Smooth muscle cell (in vitro differentiated cells): ENCODE measurements at regions not wholly inside any gene's neighbourhood (a gene's known extent, or its start where the extent isn't known, plus 50 kb on each side); places are given as distances from the start of the nearest gene placed in this dataset.

ENCODE experiments used
- DNase-seq: peaks from one replicate; lab custom pipeline; 2025; ENCODE audit not compliant: unreplicated experiment; lab: John Stamatoyannopoulos, UW
- H2AFZ ChIP-seq: fragments of 200-600 bp; sonication (generic); 2 replicates; pipeline ENCODE4 v1.6.0; 2016; ENCODE audit warnings: antibody characterized with exemption, low read depth, mild to moderate bottlenecking
- H3F3A ChIP-seq: fragments of 200-600 bp; sonication (generic); 2 replicates; pipeline ENCODE4 v1.6.0; 2017; ENCODE audit warnings: antibody characterized with exemption, low read depth
- H3K27ac ChIP-seq: fragments of 200-600 bp; sonication (generic); 2 replicates; pipeline ENCODE4 v1.5.1; 2016; ENCODE audit warnings: low read depth, mild to moderate bottlenecking
- H3K27me3 ChIP-seq: fragments of 200-600 bp; sonication (generic); 2 replicates; pipeline ENCODE4 v1.6.1; 2016; ENCODE audit warnings: low read depth, mild to moderate bottlenecking
- H3K36me3 ChIP-seq: fragments of 200-600 bp; sonication (generic); 2 replicates; pipeline ENCODE4 v1.5.1; 2016; ENCODE audit warnings: low read depth
- H3K4me1 ChIP-seq: fragments of 200-600 bp; sonication (generic); 2 replicates; pipeline ENCODE4 v1.5.1; 2016; ENCODE audit warnings: low read depth
- H3K4me2 ChIP-seq: fragments of 200-600 bp; sonication (generic); 2 replicates; pipeline ENCODE4 v1.6.0; 2016; ENCODE audit warnings: mild to moderate bottlenecking
- H3K4me3 ChIP-seq: fragments of 200-600 bp; sonication (generic); 2 replicates; pipeline ENCODE4 v1.5.1; 2016; ENCODE audit warnings: mild to moderate bottlenecking
- H3K79me2 ChIP-seq: fragments of 200-600 bp; sonication (generic); 2 replicates; pipeline ENCODE4 v1.6.0; 2016; ENCODE audit warnings: low read depth, mild to moderate bottlenecking
- H3K9ac ChIP-seq: fragments of 200-600 bp; sonication (generic); 2 replicates; pipeline ENCODE4 v1.6.0; 2016; ENCODE audit warnings: low read depth
- H3K9me3 ChIP-seq: fragments of 200-600 bp; sonication (generic); replicated peaks from 2 replicates; pipeline ENCODE4 v1.5.1; 2016; ENCODE audit warnings: low read depth
- H4K20me1 ChIP-seq: fragments of 200-600 bp; sonication (generic); 2 replicates; pipeline ENCODE4 v1.6.0; 2016; ENCODE audit warnings: low read depth
- WGBS: methylation state at CpG from one replicate; pipeline ENCODE4 v1.1.7; 2016; ENCODE audit warnings: low lambda C conversion rate; 5-methylcytosine and 5-hydroxymethylcytosine counted together
- TF ChIP-seq, protein P1 (sequence below): fragments of 200-600 bp; sonication (generic); IDR thresholded peaks from 2 replicates; pipeline ENCODE4 v1.5.1; 2017; ENCODE audit warnings: borderline replicate concordance, mild to moderate bottlenecking, antibody characterized with exemption; ENCODE audit not compliant: insufficient read depth, poor library complexity, severe bottlenecking

DNA sequence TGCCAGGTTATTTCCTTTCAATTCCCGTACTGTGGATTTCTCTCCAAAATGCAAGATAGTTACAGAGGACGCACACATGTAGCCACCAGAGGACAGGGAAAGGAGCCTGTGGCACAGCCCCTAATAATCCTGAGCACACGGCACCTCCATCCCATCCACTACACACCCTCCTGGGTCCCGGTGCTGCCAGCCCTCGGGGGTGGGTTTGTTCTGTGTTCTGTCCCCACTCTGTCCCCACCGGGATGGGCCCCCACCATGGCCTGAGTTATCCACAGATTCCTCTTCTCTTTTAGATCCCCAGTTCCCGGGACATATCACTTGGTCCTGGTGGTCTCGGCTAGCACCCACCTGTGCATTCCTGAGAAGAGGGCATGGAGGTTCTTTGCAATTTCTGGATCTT, 196.9 kb upstream of the PPP2R2D start:
- H3K9me3 ChIP-seq = no peaks in the 10 kb centered on the region
- H3K4me1 ChIP-seq = no peaks in the 10 kb centered on the region
- no peak overlapping the region for H2AFZ ChIP-seq
- DNase-seq = no peak
- H3K27ac ChIP-seq = no peak overlapping the region
- H3K4me2 ChIP-seq = no peak overlapping the region
- WGBS = 92% methylated on average over 8 of the region's 8 CpGs
- no peaks in the 10 kb centered on the region for H3K36me3 ChIP-seq
- H3K9ac ChIP-seq = no peak overlapping the region
- TF ChIP-seq, protein P1, sequence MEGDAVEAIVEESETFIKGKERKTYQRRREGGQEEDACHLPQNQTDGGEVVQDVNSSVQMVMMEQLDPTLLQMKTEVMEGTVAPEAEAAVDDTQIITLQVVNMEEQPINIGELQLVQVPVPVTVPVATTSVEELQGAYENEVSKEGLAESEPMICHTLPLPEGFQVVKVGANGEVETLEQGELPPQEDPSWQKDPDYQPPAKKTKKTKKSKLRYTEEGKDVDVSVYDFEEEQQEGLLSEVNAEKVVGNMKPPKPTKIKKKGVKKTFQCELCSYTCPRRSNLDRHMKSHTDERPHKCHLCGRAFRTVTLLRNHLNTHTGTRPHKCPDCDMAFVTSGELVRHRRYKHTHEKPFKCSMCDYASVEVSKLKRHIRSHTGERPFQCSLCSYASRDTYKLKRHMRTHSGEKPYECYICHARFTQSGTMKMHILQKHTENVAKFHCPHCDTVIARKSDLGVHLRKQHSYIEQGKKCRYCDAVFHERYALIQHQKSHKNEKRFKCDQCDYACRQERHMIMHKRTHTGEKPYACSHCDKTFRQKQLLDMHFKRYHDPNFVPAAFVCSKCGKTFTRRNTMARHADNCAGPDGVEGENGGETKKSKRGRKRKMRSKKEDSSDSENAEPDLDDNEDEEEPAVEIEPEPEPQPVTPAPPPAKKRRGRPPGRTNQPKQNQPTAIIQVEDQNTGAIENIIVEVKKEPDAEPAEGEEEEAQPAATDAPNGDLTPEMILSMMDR = no peak
- no peaks in the 10 kb centered on the region for H3F3A ChIP-seq
- H4K20me1 ChIP-seq = no peaks in the 10 kb centered on the region
- no peaks in the 10 kb centered on the region for H3K27me3 ChIP-seq
- H3K79me2 ChIP-seq = no peaks in the 10 kb centered on the region
- no peak overlapping the region for H3K4me3 ChIP-seq

DNA sequence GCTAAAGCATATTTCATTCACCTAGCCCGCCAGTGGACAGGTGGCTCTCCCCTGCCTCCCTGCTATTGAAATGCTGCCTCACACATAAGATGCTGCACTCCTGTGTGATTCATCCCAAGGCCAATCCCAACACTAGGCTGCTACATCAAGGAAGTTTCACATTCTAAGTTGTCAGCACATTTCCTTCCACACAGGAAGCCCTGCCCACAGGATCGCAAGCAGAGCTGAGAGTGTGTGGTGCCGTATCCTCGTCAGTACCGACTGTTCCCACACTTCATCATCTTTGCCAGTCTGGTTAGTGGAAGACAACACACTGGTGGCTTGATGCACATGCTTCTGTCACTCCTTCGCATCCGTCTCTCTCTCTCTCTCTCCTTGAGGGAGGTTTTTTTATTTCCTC, 194.3 kb upstream of the PPP2R2D start:
- Histone ChIP-seq H3K36me3 (no peaks in the 10 kb centered on the region), H3K27ac (no peak overlapping the region), H3K4me2 (no peak overlapping the region), H3F3A (no peaks in the 10 kb centered on the region), H3K4me1 (no peaks in the 10 kb centered on the region), H3K4me3 (no peak overlapping the region), H3K9ac (no peak overlapping the region), H3K9me3 (no peaks in the 10 kb centered on the region), H3K79me2 (no peaks in the 10 kb centered on the region), H4K20me1 (no peaks in the 10 kb centered on the region), H3K27me3 (no peaks in the 10 kb centered on the region), H2AFZ (no peak overlapping the region)
- WGBS = 95% methylated on average over 7 of the region's 7 CpGs
- TF ChIP-seq, protein P1 = no peak
- no peak for DNase-seq

DNA sequence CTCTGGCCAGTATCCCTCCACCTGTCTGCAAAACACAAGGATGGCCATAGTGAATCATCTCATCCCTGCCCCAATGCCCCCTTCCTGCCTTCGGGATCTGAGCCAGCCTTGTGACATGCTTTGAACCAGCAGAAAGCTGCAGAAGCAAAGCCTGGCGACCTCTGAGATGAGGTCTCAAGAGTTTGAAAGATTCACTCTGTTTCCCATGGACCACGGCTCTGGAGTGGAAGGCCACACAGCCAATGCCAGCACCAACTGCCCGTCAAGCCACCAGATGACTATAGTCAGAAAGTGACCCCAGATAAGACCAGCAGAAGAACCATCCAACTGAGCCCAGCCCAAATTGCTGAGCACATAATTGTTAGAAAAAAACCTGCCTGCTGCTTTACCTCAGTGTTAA, 193.9 kb upstream of the PPP2R2D start:
- TF ChIP-seq, protein P1 = no peak
- Histone ChIP-seq H2AFZ (no peak overlapping the region), H3K9ac (no peak overlapping the region), H3K27me3 (no peaks in the 10 kb centered on the region), H3K4me1 (no peaks in the 10 kb centered on the region), H4K20me1 (no peaks in the 10 kb centered on the region), H3K9me3 (no peaks in the 10 kb centered on the region), H3F3A (no peaks in the 10 kb centered on the region), H3K36me3 (no peaks in the 10 kb centered on the region), H3K27ac (no peak overlapping the region), H3K4me3 (no peak overlapping the region), H3K4me2 (no peak overlapping the region), H3K79me2 (no peaks in the 10 kb centered on the region)
- 86% methylated on average over 4 of the region's 4 CpGs for WGBS
- DNase-seq = no peak

DNA sequence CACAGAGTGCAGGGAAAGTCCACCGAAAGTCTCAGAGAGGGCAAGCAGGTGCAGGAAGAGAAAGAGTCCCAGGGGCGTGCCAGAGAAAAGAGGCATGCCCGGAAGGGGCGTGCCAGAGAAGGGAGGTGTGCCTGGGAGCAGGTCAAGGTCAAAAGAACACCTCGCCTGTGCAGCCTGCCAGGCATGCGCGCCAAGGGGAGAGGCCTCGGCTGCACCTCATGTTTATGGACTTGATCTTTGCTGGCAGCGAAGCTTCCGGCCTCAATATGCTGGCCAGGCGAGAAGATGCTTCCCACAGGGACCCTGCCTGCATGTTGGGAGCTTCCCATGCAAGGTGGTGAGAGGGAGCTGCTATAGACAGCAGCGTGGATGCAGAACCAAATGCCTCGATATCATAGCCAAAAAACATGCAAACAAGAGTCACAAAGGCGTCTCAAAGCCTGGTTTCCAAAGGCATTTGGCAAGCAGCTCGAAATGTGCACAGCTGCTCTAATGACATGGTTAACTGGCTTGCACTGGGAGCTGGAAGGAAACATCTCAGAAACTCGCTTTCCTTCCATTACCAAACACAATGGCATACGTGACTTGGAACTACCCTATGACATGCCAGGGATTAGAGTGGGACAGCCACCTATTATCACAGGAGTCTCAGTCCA, 192.5 kb upstream of the PPP2R2D start:
- H3K9me3 ChIP-seq = no peaks in the 10 kb centered on the region
- DNase-seq = no peak

More for the DNA sequence above, 192.5 kb upstream of the PPP2R2D start:
- no peaks in the 10 kb centered on the region for H3F3A ChIP-seq
- no peak overlapping the region for H3K4me3 ChIP-seq
- TF ChIP-seq, protein P1 = no peak
- H3K9ac ChIP-seq = no peak overlapping the region
- H3K27ac ChIP-seq = no peak overlapping the region
- H4K20me1 ChIP-seq = no peaks in the 10 kb centered on the region
- WGBS = 90% methylated on average over 17 of the region's 17 CpGs
- H3K79me2 ChIP-seq = no peaks in the 10 kb centered on the region
- no peaks in the 10 kb centered on the region for H3K27me3 ChIP-seq
- no peak overlapping the region for H2AFZ ChIP-seq
- H3K4me2 ChIP-seq = no peak overlapping the region
- H3K36me3 ChIP-seq = no peaks in the 10 kb centered on the region
- H3K4me1 ChIP-seq = no peaks in the 10 kb centered on the region
